ENCODE measurements at regions not wholly inside any gene's neighbourhood (a gene's known extent, or its start where the extent isn't known, plus 50 kb on each side); places are given as distances from the start of the nearest gene placed in this dataset.

DNA sequence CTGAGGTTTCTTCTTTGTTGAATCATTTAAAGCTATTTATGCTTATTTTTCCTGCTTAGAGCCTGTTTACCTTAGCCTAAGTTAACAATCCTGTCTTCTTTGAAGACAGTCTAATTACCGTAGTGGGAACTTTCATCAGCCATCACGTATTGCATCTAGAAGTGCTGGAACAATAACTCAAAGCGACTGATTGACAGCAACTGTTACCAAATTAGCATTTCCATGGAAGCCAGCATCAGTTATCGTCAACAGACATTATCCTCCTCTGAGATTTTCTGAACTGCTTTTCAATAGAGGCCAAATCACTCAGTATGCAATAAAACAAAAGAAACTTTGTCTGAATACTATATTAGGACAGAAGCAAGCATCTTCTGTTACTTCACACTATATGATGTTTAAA lies 433.3 kb upstream of the SLITRK1 start:
- in situ Hi-C loops (cut with MboI; ENCODE audit: low pct_unique_long_range_greater_than_20kb, low sequenced_read_pairs) = no loop called here
- DNase-seq = no peak

GRCh38 chr13:84303035-84303434 lies 420.8 kb upstream of the SLITRK1 start:
- no peak for DNase-seq
- in situ Hi-C loops (cut with MboI; ENCODE audit: low pct_unique_long_range_greater_than_20kb, low sequenced_read_pairs) = no loop called here

DNA sequence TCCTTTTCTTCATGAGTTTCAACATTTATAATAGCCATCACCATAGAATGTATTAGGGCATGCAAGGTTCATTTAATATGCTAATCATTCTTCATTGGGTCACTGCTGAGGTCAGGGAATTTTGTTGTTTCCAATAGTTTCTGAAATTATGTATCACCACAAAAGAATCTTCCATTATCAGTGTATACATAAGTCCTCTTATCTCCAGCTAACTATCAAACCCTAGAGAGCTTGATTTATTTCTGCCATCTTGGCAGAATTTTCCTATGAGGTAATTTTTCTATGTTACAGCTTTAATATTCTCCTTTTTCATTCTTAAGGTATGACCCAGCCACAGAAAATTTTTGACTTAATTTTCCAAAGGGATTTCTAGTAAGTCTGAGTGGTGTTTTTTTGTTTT lies 415.0 kb upstream of the SLITRK1 start:
- in situ Hi-C loops (cut with MboI; ENCODE audit: low pct_unique_long_range_greater_than_20kb, low sequenced_read_pairs) = no loop called here
- no peak for DNase-seq

- no peak for DNase-seq
- in situ Hi-C loops (cut with MboI; ENCODE audit: low pct_unique_long_range_greater_than_20kb, low sequenced_read_pairs) = no loop called here
Measured at GRCh38 chr13:84296401-84296800, 414.1 kb upstream of the SLITRK1 start.

DNA sequence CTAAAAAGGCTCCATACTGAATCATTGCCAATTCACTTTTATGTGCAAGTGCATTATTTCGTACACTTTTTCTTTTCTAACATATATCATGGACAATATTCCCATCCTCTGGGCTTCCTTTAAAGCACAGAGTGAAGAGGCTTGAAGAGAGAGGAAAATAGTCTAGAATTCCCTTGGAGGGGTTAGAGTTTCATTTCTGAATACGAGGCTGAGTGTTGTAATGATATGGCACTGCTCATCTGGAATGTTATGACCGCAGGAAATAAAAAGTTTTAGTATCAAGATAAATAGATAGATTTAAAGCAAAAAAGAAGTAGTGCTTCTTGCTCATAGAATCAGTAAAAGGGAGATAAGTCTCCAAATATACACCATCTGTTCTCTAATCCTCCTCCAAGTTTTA lies 412.3 kb upstream of the SLITRK1 start:
- in situ Hi-C loops (cut with MboI; ENCODE audit: low pct_unique_long_range_greater_than_20kb, low sequenced_read_pairs) = no loop called here
- no peak for DNase-seq

DNA sequence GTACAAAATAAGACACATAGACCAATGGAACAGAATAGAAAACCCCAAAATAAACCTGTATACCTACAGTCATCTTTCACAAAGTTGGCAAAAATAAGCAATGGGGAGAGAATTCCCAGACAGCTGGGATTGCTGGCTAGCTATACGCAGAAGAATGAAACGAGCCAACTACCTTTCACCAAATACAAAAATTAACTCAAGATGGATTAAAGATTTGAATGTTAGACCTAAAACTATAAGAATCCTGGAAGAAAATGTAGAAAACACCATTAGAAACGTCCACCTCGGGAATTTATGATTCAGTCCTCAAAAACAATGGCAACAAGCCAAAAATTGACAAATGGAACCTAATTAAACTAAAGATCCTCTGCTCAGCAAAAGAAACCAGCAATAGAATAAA lies 408.1 kb upstream of the SLITRK1 start:
- in situ Hi-C loops (cut with MboI; ENCODE audit: low pct_unique_long_range_greater_than_20kb, low sequenced_read_pairs) = no loop called here
- DNase-seq = no peak

DNA sequence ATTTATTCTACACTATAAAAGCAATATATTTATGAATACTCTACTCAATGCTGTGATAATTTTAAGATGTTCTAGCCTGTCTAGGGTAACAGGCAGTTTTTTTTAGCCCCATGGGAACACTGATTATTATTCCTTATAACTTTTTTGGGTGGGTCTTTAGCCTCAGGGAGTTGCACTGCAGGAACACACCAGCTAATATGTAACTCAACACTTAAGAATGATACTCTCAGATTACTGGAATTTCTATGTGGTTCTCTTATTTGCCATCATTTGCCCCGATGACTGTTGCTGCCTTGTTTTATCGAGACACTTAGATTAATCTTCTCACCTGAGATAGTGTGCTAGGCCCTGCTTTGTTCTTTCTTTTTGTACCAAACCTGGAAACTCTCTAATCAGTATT lies 396.9 kb upstream of the SLITRK1 start:
- DNase-seq = no peak
- in situ Hi-C loops (cut with MboI; ENCODE audit: low pct_unique_long_range_greater_than_20kb, low sequenced_read_pairs) = no loop called here

GRCh38 chr13:84272877-84273562 lies 390.7 kb upstream of the SLITRK1 start:
- in situ Hi-C loops (cut with MboI; ENCODE audit: low pct_unique_long_range_greater_than_20kb, low sequenced_read_pairs) = no loop called here
- DNase-seq = no peak

- DNase-seq = no peak
- in situ Hi-C loops (cut with MboI; ENCODE audit: low pct_unique_long_range_greater_than_20kb, low sequenced_read_pairs) = no loop called here
Measured at GRCh38 chr13:84265257-84265764, 383.0 kb upstream of the SLITRK1 start.

- no peak for DNase-seq
- in situ Hi-C loops (cut with MboI; ENCODE audit: low pct_unique_long_range_greater_than_20kb, low sequenced_read_pairs) = no loop called here
Measured at GRCh38 chr13:84263354-84264069, 381.2 kb upstream of the SLITRK1 start.

DNA sequence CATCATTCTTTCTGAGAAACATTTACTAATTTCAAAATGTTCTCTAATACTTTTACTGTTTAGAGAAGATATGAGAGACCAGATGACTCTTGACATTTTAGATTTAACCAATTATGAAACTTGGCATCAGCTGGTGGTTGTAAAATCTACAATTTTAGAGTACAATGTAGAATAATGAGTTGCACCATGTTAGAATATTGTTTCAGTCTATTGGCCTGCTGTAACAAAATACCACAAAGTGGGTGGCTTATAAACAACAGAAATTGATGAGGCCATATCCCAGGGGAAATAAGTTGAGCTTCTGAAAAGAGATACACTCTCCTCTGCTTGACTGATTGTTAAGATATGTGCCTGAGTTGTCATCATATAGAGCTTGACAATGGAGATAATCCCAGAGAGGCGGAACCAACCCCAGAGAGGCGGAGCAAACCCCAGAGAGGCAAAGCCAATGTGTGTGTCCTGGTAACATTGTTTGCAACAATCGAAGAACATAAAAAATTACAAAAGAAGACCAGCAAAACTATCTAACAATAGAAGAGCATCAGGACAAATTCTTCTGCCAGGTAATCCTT lies 373.0 kb upstream of the SLITRK1 start:
- DNase-seq = no peak

GRCh38 chr13:84249463-84249862 lies 367.2 kb upstream of the SLITRK1 start:
- in situ Hi-C loops (cut with MboI; ENCODE audit: low pct_unique_long_range_greater_than_20kb, low sequenced_read_pairs) = no loop called here
- DNase-seq = no peak

More for the DNA sequence above, 373.0 kb upstream of the SLITRK1 start:
- in situ Hi-C loops (cut with MboI; ENCODE audit: low pct_unique_long_range_greater_than_20kb, low sequenced_read_pairs) = no loop called here

DNA sequence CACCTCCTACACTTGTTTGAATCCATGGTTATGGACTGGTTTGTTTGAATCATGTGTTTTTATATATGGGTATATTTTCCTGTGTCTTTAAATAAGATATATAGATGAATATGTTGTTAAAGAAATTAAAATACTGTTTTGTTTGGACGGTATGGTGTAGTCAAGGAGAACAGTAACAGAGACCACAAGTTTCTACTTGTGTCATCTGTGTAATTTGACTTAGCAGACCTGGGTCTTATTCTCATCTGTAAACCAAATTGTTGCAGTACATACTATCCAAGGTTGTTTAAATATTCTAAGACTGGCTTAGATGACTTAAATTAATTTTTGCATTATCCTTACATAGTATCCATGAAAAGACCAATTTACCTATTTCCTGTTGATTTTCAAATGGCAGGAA lies 361.1 kb upstream of the SLITRK1 start:
- DNase-seq = no peak
- in situ Hi-C loops (cut with MboI; ENCODE audit: low pct_unique_long_range_greater_than_20kb, low sequenced_read_pairs) = no loop called here

DNA sequence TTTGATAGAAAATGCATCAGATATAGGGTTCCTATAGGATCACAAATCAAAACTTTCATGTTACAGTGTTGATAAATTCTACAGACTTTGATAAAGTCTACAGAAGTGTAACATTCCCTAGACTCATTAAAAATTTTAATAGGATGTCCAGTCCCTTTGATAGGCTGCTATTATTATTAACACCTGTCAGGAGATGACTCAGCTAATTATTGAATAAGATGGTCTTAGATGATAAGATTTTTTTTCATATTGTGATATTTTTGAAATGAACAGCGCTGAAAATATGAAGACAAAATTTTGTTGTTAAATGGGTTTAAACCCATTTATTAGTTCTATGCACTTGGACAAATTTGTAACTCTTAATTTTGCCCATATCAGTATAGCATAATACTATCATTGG lies 356.8 kb upstream of the SLITRK1 start:
- no peak for DNase-seq
- in situ Hi-C loops (cut with MboI; ENCODE audit: low pct_unique_long_range_greater_than_20kb, low sequenced_read_pairs) = no loop called here

- no peak for DNase-seq
- in situ Hi-C loops (cut with MboI; ENCODE audit: low pct_unique_long_range_greater_than_20kb, low sequenced_read_pairs) = no loop called here
Measured at GRCh38 chr13:84238381-84238780, 356.1 kb upstream of the SLITRK1 start.

- no peak for DNase-seq
- in situ Hi-C loops (cut with MboI; ENCODE audit: low pct_unique_long_range_greater_than_20kb, low sequenced_read_pairs) = no loop called here
Measured at GRCh38 chr13:84237143-84237542, 354.9 kb upstream of the SLITRK1 start.

DNA sequence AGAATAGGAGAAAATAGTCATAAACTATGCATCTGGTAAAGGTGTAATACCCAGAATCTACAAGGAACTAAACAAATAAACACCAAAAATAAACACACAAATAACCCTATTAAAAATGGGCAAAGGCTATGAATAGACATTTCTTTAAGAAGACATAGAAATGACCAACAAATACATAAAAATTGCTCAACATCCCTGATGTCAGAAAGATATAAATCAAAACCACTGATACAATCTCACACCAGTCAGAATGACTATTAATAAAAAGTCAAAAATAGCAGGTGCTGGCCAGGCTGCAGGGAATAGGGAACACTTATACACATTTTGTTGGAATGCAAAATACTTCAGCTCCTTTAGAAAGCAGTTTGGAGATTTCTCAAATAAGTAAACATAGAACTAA lies 352.1 kb upstream of the SLITRK1 start:
- no peak for DNase-seq
- in situ Hi-C loops (cut with MboI; ENCODE audit: low pct_unique_long_range_greater_than_20kb, low sequenced_read_pairs) = no loop called here

DNA sequence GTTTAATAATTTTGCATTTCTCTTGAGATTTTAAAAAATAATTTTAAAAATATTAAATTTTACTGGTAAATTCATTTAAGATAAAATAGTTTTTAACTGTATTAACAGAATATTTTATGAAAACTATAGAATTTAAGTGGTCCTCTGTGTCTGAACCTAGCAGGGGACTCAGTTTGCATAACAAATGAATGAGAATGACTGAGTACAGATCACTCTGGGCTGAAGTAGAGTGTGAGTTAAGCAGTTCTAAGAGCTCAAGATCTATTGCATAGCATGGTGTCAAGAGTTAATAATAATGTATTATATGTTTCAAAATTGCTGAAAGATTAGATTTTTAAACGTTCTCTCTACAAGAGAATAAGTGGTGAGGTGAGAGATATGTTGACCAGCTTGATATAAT lies 348.3 kb upstream of the SLITRK1 start:
- no peak for DNase-seq
- in situ Hi-C loops (cut with MboI; ENCODE audit: low pct_unique_long_range_greater_than_20kb, low sequenced_read_pairs) = no loop called here

DNA sequence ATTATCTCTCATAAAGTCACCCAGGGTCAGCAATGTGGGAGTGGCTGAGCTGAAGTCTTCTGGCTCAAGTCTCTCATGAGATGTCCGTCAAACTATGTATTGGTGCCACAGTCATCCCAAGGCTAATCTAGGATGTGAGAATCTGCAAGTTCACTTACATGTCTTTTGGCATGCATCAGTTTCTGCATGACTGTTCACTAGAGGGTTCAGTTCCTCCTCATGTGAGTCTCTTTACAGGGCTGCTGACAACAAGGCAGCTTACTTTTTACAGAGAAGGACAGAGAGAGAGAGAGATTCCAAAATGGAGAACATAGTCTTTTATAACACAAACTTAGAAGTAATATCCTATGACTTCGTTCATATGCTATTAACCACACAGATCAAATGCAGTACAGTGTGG lies 328.8 kb upstream of the SLITRK1 start:
- in situ Hi-C loops (cut with MboI; ENCODE audit: low pct_unique_long_range_greater_than_20kb, low sequenced_read_pairs) = no loop called here
- DNase-seq = no peak

DNA sequence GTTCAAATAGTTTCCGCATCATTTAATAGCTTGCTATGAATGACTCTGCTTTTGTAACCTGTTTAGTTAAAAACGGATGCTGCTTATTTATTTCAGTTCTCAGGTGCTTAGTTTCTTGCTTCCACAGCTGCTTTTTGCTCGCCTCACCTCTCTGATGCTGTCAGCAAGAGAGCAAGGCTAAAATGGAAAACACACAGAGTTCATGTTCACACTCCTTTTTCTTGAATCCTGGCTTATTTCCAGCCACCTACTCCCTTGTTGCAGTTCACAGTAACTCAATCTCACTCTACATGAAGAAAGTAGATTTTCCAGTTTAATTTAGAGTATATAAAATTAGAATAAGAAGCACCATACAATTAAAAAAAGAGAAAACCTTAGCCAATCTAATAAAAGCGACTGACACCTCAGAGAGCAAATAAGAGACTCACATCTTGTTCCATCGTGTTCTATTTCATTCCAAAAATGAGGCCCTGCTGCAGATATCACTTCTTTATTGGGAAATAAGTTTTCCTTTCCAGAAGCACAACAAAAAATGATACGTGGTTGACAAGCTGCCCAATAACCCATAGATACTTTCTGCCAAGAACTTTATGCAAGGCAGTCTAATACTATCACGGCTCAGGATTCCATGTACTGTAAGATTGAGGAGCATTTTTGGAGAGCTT lies 326.1 kb upstream of the SLITRK1 start:
- no peak for DNase-seq
- in situ Hi-C loops (cut with MboI; ENCODE audit: low pct_unique_long_range_greater_than_20kb, low sequenced_read_pairs) = no loop called here

Measured in KBM-7 (cell line).